ENCODE measurements at regions not wholly inside any gene's neighbourhood (a gene's known extent, or its start where the extent isn't known, plus 50 kb on each side); places are given as distances from the start of the nearest gene placed in this dataset.

DNA sequence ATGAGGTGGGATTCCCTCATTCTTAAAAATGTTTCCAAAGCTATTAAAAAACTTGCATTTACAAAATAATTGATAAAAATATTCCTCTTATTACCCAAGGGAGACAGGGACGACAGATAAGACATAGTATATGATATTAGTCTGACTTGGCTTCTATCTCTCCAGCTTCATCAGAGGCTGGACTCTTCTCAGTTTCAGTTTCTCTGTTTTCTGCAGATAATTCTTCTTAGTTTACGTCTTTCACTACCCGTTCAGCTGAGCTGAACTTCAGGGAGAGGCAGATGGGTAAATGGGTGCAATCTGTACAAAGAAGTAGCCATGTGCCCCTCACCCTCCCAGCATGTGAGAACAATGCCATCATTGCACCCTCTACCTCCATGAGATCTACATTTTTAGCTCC lies 214.0 kb upstream of the SLIT2 start:
- CTCF ChIA-PET: no interaction called here
- Mint-ChIP-seq H3K36me3 (ENCODE audit: insufficient read depth, unreplicated experiment) (no peaks in the 10 kb centered on the region), H3K4me1 (ENCODE audit: low read depth, unreplicated experiment) (no peaks in the 10 kb centered on the region), H3K4me3 (ENCODE audit: unreplicated experiment) (no peak overlapping the region), H3K27ac (ENCODE audit: unreplicated experiment) (no peak overlapping the region), H3K27me3 (ENCODE audit: insufficient read depth, unreplicated experiment) (no peaks in the 10 kb centered on the region), H3K9me3 (ENCODE audit: unreplicated experiment) (peaks cover 3% of the 10 kb centered on the region)
- no TSS peak for BruUV-seq (replicated peaks)
- POLR2A ChIA-PET: no interaction called here
- Histone ChIP-seq H3K4me1 (no peaks in the 10 kb centered on the region), H3K9me3 (no peaks in the 10 kb centered on the region), H3K36me3 (ENCODE audit: control insufficient read depth, insufficient read depth, low read length) (no peaks in the 10 kb centered on the region), H3K4me3 (ENCODE audit: low read depth, low read length) (no peak overlapping the region), H3K27me3 (replicated peaks; ENCODE audit: control insufficient read depth, insufficient read depth, low read length) (no peaks in the 10 kb centered on the region)
- no peak for DNase-seq
- TF ChIP-seq, protein P1, sequence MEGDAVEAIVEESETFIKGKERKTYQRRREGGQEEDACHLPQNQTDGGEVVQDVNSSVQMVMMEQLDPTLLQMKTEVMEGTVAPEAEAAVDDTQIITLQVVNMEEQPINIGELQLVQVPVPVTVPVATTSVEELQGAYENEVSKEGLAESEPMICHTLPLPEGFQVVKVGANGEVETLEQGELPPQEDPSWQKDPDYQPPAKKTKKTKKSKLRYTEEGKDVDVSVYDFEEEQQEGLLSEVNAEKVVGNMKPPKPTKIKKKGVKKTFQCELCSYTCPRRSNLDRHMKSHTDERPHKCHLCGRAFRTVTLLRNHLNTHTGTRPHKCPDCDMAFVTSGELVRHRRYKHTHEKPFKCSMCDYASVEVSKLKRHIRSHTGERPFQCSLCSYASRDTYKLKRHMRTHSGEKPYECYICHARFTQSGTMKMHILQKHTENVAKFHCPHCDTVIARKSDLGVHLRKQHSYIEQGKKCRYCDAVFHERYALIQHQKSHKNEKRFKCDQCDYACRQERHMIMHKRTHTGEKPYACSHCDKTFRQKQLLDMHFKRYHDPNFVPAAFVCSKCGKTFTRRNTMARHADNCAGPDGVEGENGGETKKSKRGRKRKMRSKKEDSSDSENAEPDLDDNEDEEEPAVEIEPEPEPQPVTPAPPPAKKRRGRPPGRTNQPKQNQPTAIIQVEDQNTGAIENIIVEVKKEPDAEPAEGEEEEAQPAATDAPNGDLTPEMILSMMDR (IDR thresholded peaks at IDR 0.05; ENCODE audit: insufficient read depth in 1 of 2, low read depth in 1 of 2, low read length in 1 of 2, severe bottlenecking in 1 of 2, unreplicated experiment in 1 of 2): no peak
- intact Hi-C loops (cut with micrococcal nuclease; ENCODE audit: unreplicated experiment): no loop called here

GRCh38 chr4:20030108-20030507 lies 221.6 kb upstream of the SLIT2 start:
- Histone ChIP-seq H3K4me1 (no peaks in the 10 kb centered on the region), H3K36me3 (ENCODE audit: control insufficient read depth, insufficient read depth, low read length) (no peaks in the 10 kb centered on the region), H3K27me3 (replicated peaks; ENCODE audit: control insufficient read depth, insufficient read depth, low read length) (no peaks in the 10 kb centered on the region), H3K4me3 (ENCODE audit: low read depth, low read length) (no peak overlapping the region), H3K9me3 (no peaks in the 10 kb centered on the region)
- ChIA-PET POLR2A (no interaction called here), CTCF (no interaction called here)
- Mint-ChIP-seq H3K36me3 (ENCODE audit: insufficient read depth, unreplicated experiment) (no peaks in the 10 kb centered on the region), H3K27ac (ENCODE audit: unreplicated experiment) (no peak overlapping the region), H3K4me3 (ENCODE audit: unreplicated experiment) (no peak overlapping the region), H3K9me3 (ENCODE audit: unreplicated experiment) (peaks cover 9% of the 10 kb centered on the region), H3K27me3 (ENCODE audit: insufficient read depth, unreplicated experiment) (no peaks in the 10 kb centered on the region), H3K4me1 (ENCODE audit: low read depth, unreplicated experiment) (no peaks in the 10 kb centered on the region)
- intact Hi-C loops (cut with micrococcal nuclease; ENCODE audit: unreplicated experiment): no loop called here
- TF ChIP-seq, protein P1 (IDR thresholded peaks at IDR 0.05; ENCODE audit: insufficient read depth in 1 of 2, low read depth in 1 of 2, low read length in 1 of 2, severe bottlenecking in 1 of 2, unreplicated experiment in 1 of 2): no peak
- BruUV-seq (replicated peaks): no TSS peak
- DNase-seq: no peak

DNA sequence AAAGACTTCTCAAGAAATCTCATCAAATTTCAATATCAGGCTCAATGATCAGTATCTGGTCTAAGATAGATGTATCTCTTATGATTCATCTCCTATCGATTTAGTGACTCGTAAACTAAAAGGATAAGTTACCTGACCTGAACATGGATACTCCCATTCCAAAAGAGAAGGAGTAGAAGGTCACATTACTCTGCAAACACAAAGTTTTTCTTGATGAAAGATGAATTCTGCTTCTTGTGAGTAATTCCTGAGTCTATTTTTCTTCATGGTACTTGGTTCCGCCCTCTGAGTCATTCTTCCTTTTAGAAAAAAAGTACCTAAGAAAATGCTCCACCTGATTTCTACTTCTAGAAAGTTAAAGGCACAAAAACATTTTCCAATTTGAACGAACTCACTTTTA lies 223.1 kb upstream of the SLIT2 start:
- TF ChIP-seq, protein P1 (IDR thresholded peaks at IDR 0.05; ENCODE audit: insufficient read depth in 1 of 2, low read depth in 1 of 2, low read length in 1 of 2, severe bottlenecking in 1 of 2, unreplicated experiment in 1 of 2): no peak
- Mint-ChIP-seq H3K4me1 (ENCODE audit: low read depth, unreplicated experiment) (no peaks in the 10 kb centered on the region), H3K4me3 (ENCODE audit: unreplicated experiment) (no peak overlapping the region), H3K27me3 (ENCODE audit: insufficient read depth, unreplicated experiment) (no peaks in the 10 kb centered on the region), H3K27ac (ENCODE audit: unreplicated experiment) (no peak overlapping the region), H3K9me3 (ENCODE audit: unreplicated experiment) (peaks cover 9% of the 10 kb centered on the region), H3K36me3 (ENCODE audit: insufficient read depth, unreplicated experiment) (no peaks in the 10 kb centered on the region)
- CTCF ChIA-PET: no interaction called here
- no peak for DNase-seq
- Histone ChIP-seq H3K36me3 (ENCODE audit: control insufficient read depth, insufficient read depth, low read length) (no peaks in the 10 kb centered on the region), H3K27me3 (replicated peaks; ENCODE audit: control insufficient read depth, insufficient read depth, low read length) (no peaks in the 10 kb centered on the region), H3K9me3 (no peaks in the 10 kb centered on the region), H3K4me3 (ENCODE audit: low read depth, low read length) (no peak overlapping the region), H3K4me1 (no peaks in the 10 kb centered on the region)
- POLR2A ChIA-PET: no interaction called here
- intact Hi-C loops (cut with micrococcal nuclease; ENCODE audit: unreplicated experiment): no loop called here
- BruUV-seq (replicated peaks): no TSS peak

Measured in Caco-2 (cell line).